ENCODE measurements at regions not wholly inside any gene's neighbourhood (a gene's known extent, or its start where the extent isn't known, plus 50 kb on each side); places are given as distances from the start of the nearest gene placed in this dataset.

DNA sequence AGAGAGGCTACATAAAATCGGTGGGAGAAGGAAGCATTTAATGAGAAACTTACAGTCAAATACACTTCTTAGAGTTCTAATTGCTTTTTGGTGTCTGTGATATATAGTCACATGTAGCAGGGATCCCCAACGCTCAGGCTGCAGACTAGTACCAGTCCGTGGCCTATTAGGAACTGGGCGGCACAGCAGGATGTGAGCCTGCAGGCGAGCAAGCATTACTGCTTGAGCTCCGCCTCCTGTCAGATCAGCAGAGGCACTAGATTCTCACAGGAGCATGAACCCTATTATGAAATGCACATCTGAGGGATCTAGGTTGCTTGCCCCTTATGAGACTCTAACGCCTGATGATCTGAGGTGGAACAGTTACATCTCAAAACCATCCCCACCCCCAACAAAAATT, 158.5 kb downstream of the TANC2 start:
- Histone ChIP-seq H3K9me3 (ENCODE audit: control insufficient read depth in 2 of 3, insufficient read depth in 1 of 3, low read length in 3 of 3) (no peaks in the 10 kb centered on the region), H3K9ac (ENCODE audit: low read length in 3 of 3) (no peak overlapping the region), H3K27me3 (ENCODE audit: control insufficient read depth, insufficient read depth, low read length) (no peaks in the 10 kb centered on the region), H3K4me3 (ENCODE audit: low read length in 3 of 3) (no peak overlapping the region), H3K4me1 (ENCODE audit: control insufficient read depth in 2 of 3, insufficient read depth in 2 of 3, low read depth in 1 of 3, low read length in 3 of 3) (no peaks in the 10 kb centered on the region), H3K36me3 (ENCODE audit: control insufficient read depth in 2 of 3, insufficient read depth in 3 of 3, low read length in 3 of 3) (no peaks in the 10 kb centered on the region), H3K27ac (ENCODE audit: low read depth in 2 of 2, low read length in 2 of 2) (no peak overlapping the region)
- no peak for FAIRE-seq
- TF ChIP-seq CTCF (IDR thresholded peaks at IDR 0.05; ENCODE audit: borderline replicate concordance, extremely low read depth, insufficient read depth) = no peak
- intact Hi-C loops (cut with DNase I) = no loop called here
- DNase-seq = no peak

DNA sequence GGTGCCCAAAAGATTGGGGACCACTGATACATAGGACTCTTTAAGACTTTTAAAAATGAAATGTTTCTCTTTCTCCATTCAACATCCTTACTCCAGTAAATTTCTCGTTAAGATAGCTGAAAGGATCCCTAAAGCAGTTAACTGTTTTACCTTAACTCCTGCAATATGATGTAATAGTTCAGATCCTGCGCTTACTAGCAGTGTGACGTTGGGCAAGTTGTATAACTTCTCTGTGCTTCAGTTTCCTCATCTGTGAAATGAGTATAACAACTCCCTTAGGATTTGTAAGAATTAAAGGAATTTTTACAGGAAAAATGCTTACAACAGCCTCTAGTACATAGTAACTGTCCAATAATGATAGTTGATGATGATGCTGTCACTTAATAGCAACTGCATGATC, 158.9 kb downstream of the TANC2 start:
- TF ChIP-seq CTCF (IDR thresholded peaks at IDR 0.05; ENCODE audit: borderline replicate concordance, extremely low read depth, insufficient read depth) = no peak
- Histone ChIP-seq H3K9ac (ENCODE audit: low read length in 3 of 3) (no peak overlapping the region), H3K4me3 (ENCODE audit: low read length in 3 of 3) (no peak overlapping the region), H3K9me3 (ENCODE audit: control insufficient read depth in 2 of 3, insufficient read depth in 1 of 3, low read length in 3 of 3) (no peaks in the 10 kb centered on the region), H3K27me3 (ENCODE audit: control insufficient read depth, insufficient read depth, low read length) (no peaks in the 10 kb centered on the region), H3K4me1 (ENCODE audit: control insufficient read depth in 2 of 3, insufficient read depth in 2 of 3, low read depth in 1 of 3, low read length in 3 of 3) (no peaks in the 10 kb centered on the region), H3K27ac (ENCODE audit: low read depth in 2 of 2, low read length in 2 of 2) (no peak overlapping the region), H3K36me3 (ENCODE audit: control insufficient read depth in 2 of 3, insufficient read depth in 3 of 3, low read length in 3 of 3) (no peaks in the 10 kb centered on the region)
- intact Hi-C loops (cut with DNase I) = no loop called here
- DNase-seq (no peak), FAIRE-seq (no peak)

- no peak overlapping the region for H3K4me3 ChIP-seq (ENCODE audit: low read length in 3 of 3)
- no peaks in the 10 kb centered on the region for H3K4me1 ChIP-seq (ENCODE audit: control insufficient read depth in 2 of 3, insufficient read depth in 2 of 3, low read depth in 1 of 3, low read length in 3 of 3)
- H3K9me3 ChIP-seq (ENCODE audit: control insufficient read depth in 2 of 3, insufficient read depth in 1 of 3, low read length in 3 of 3) = no peaks in the 10 kb centered on the region
- intact Hi-C loops (cut with DNase I) = no loop called here
- no peak overlapping the region for H3K27ac ChIP-seq (ENCODE audit: low read depth in 2 of 2, low read length in 2 of 2)
- FAIRE-seq (no peak), DNase-seq (no peak)
- no peak for TF ChIP-seq CTCF (IDR thresholded peaks at IDR 0.05; ENCODE audit: borderline replicate concordance, extremely low read depth, insufficient read depth)
- H3K36me3 ChIP-seq (ENCODE audit: control insufficient read depth in 2 of 3, insufficient read depth in 3 of 3, low read length in 3 of 3) = no peaks in the 10 kb centered on the region
- H3K9ac ChIP-seq (ENCODE audit: low read length in 3 of 3) = no peak overlapping the region
- H3K27me3 ChIP-seq (ENCODE audit: control insufficient read depth, insufficient read depth, low read length) = no peaks in the 10 kb centered on the region
Measured at GRCh38 chr17:63125987-63126386, 160.0 kb downstream of the TANC2 start.

DNA sequence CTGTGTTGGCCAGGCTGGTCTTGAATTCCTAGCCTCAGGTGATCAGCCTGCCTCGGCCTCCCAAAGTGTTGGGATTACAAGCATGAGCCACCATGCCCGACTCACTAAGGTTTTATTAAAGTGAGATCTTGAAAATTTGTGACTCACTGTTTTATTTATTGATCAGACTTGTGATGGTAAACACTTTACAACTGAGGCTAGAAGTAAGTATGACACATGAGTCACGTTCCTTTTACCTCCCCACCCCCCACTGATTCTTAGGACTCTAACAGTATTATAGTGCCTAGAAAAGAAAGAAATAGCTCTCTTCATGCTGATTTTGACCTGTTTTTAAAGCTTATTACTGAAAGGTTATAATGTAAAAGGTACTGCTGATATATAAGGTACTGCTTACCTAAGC, 160.6 kb downstream of the TANC2 start:
- Histone ChIP-seq H3K9ac (ENCODE audit: low read length in 3 of 3) (no peak overlapping the region), H3K27ac (ENCODE audit: low read depth in 2 of 2, low read length in 2 of 2) (no peak overlapping the region), H3K27me3 (ENCODE audit: control insufficient read depth, insufficient read depth, low read length) (no peaks in the 10 kb centered on the region), H3K4me3 (ENCODE audit: low read length in 3 of 3) (no peak overlapping the region), H3K9me3 (ENCODE audit: control insufficient read depth in 2 of 3, insufficient read depth in 1 of 3, low read length in 3 of 3) (no peaks in the 10 kb centered on the region), H3K36me3 (ENCODE audit: control insufficient read depth in 2 of 3, insufficient read depth in 3 of 3, low read length in 3 of 3) (no peaks in the 10 kb centered on the region), H3K4me1 (ENCODE audit: control insufficient read depth in 2 of 3, insufficient read depth in 2 of 3, low read depth in 1 of 3, low read length in 3 of 3) (no peaks in the 10 kb centered on the region)
- FAIRE-seq = no peak
- DNase-seq = no peak
- TF ChIP-seq CTCF (IDR thresholded peaks at IDR 0.05; ENCODE audit: borderline replicate concordance, extremely low read depth, insufficient read depth) = no peak
- intact Hi-C loops (cut with DNase I) = no loop called here

All from kidney (tissue), 13 donors.